Kidney (tissue), 13 donors: ENCODE measurements at regions not wholly inside any gene's neighbourhood (a gene's known extent, or its start where the extent isn't known, plus 50 kb on each side); places are given as distances from the start of the nearest gene placed in this dataset.

Experiments
- DNase-seq, 5 donors: peaks; one replicate each; pipeline ENCODE4 v3.0.0-alpha.2; 2013 to 2020
- FAIRE-seq: peaks from 2 replicates; lab custom pipeline; 2012; peaks lifted over from hg19 to GRCh38; lab: Jason Lieb, UNC
- H3K27ac ChIP-seq, 2 donors: one replicate each; pipeline ENCODE4 v1.7.0; 2013; ENCODE audit warnings: low read depth in 2 of 2, low read length in 2 of 2, inconsistent platforms in 1 of 2
- H3K27me3 ChIP-seq: one replicate; pipeline ENCODE4 v1.7.1; 2013; ENCODE audit warnings: low read length, inconsistent platforms; ENCODE audit not compliant: control insufficient read depth, insufficient read depth
- H3K36me3 ChIP-seq, 3 donors: one replicate each; pipeline versions ENCODE4 v1.7.0 to v1.7.1; 2013; ENCODE audit warnings: low read length in 3 of 3, control low read depth in 1 of 3, inconsistent platforms in 1 of 3; ENCODE audit not compliant: insufficient read depth in 3 of 3, control insufficient read depth in 2 of 3
- H3K4me1 ChIP-seq, 3 donors: one replicate each; pipeline versions ENCODE4 v1.7.0 to v1.7.1; 2013; ENCODE audit warnings: low read length in 3 of 3, inconsistent platforms in 1 of 3, low read depth in 1 of 3; ENCODE audit not compliant: control insufficient read depth in 2 of 3, insufficient read depth in 2 of 3
- H3K4me3 ChIP-seq, 3 donors: one replicate each; pipeline versions ENCODE4 v1.7.0 to v1.8.1; 2013; ENCODE audit warnings: low read length in 3 of 3, control low read depth in 1 of 3, inconsistent platforms in 1 of 3
- H3K9ac ChIP-seq, 3 donors: one replicate each; pipeline versions ENCODE4 v1.7.0 to v1.7.1; 2013; ENCODE audit warnings: low read length in 3 of 3, control low read depth in 1 of 3, inconsistent platforms in 1 of 3
- H3K9me3 ChIP-seq, 3 donors: one replicate each; pipeline versions ENCODE4 v1.7.0 to v1.7.1; 2013; ENCODE audit warnings: low read length in 3 of 3, control low read depth in 1 of 3, inconsistent platforms in 1 of 3; ENCODE audit not compliant: control insufficient read depth in 2 of 3, insufficient read depth in 1 of 3
- intact Hi-C: fragments of 100-400 bp; cut with DNase I; formaldehyde crosslinking; loops from one replicate; pipeline ENCODE4 v1.11.1; 2022
- TF ChIP-seq, protein P1 (sequence below): IDR thresholded peaks from 3 replicates; pipeline ENCODE4 v1.5.1; 2012; ENCODE audit warnings: mild to moderate bottlenecking, moderate library complexity, borderline replicate concordance; ENCODE audit not compliant: insufficient read depth; ENCODE audit errors: extremely low read depth
- donor health status: control.
- donor health status: control.
- donor health status: control.
- donor health status: control.
- donor health status: control.
- donor health status: DM: yes; HTN: yes; CAD: no.
- donor health status: Normal renal cell carcinoma (clear cell type).

DNA sequence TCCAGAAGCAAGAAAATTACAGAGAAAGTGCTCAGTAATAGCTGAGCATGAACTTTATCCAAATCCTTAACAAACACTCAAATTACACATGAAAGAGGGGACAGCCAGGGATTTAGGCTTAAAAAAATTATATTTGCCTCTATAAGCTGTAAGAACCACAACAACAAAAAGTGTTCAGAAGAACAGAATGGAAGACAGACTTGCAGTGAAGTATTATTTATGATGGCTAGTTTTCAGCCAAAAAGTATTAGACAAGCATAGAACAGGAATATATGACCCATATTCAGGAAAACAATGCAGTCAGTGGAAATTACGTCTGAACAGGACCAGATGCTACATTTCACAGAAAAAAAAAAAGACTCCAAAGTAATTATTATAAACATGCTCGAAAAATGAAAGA, 1246.3 kb downstream of the NCAM2 start:
- no peaks in the 10 kb centered on the region for H3K27me3 ChIP-seq
- no peaks in the 10 kb centered on the region for H3K9me3 ChIP-seq
- TF ChIP-seq, protein P1, sequence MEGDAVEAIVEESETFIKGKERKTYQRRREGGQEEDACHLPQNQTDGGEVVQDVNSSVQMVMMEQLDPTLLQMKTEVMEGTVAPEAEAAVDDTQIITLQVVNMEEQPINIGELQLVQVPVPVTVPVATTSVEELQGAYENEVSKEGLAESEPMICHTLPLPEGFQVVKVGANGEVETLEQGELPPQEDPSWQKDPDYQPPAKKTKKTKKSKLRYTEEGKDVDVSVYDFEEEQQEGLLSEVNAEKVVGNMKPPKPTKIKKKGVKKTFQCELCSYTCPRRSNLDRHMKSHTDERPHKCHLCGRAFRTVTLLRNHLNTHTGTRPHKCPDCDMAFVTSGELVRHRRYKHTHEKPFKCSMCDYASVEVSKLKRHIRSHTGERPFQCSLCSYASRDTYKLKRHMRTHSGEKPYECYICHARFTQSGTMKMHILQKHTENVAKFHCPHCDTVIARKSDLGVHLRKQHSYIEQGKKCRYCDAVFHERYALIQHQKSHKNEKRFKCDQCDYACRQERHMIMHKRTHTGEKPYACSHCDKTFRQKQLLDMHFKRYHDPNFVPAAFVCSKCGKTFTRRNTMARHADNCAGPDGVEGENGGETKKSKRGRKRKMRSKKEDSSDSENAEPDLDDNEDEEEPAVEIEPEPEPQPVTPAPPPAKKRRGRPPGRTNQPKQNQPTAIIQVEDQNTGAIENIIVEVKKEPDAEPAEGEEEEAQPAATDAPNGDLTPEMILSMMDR, result no peak
- no peaks in the 10 kb centered on the region for H3K36me3 ChIP-seq
- H3K4me1 ChIP-seq, result no peaks in the 10 kb centered on the region
- H3K27ac ChIP-seq, result no peak overlapping the region
- intact Hi-C loops, result no loop called here
- FAIRE-seq (no peak), DNase-seq (peak in 2 of 5 donors; percentile 1 to 15)
- H3K9ac ChIP-seq, result no peak overlapping the region
- H3K4me3 ChIP-seq, result no peak overlapping the region

DNA sequence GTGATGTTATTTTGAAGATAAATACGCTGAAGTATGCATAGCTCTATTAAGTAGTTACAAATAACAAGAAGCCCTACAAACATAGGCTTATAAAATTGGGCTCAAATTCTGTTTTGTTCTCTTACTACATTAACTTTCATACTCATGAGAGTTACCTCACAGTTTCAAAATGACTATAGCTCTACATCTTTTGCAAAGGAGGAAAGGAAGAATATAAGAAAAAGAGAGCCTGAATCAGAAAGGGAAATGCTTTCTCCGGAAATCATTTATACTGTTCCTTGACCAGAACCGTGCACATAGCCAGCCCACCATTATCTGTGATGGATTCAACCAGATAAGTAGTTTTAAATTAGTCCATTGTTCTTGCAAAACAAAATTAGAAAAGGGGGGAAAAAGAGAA, 1252.1 kb downstream of the NCAM2 start:
- H3K9ac ChIP-seq, result no peak overlapping the region
- intact Hi-C loops, result no loop called here
- DNase-seq (no peak), FAIRE-seq (no peak)
- no peaks in the 10 kb centered on the region for H3K36me3 ChIP-seq
- H3K27me3 ChIP-seq, result no peaks in the 10 kb centered on the region
- no peak overlapping the region for H3K27ac ChIP-seq
- TF ChIP-seq, protein P1, result no peak
- no peaks in the 10 kb centered on the region for H3K4me1 ChIP-seq
- H3K4me3 ChIP-seq, result no peak overlapping the region
- no peaks in the 10 kb centered on the region for H3K9me3 ChIP-seq

DNA sequence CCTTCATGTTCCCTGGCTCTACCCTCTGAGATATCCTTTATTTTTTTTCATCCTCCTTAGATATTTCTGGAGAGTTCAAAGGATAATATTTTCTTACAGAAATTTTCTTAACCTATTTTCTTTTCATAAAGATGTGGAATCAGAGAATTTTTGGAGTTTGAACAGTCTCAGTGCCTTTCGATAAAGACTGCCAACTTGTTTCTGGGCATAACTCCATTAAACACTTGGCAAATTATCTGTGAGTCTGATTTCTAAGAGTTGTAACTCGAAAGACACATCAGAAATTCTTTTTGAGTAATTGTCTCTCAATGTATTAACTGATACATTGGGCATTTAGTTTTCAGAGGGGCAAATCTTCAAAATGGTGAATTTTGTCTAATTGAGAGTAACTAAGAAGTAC, 1255.6 kb downstream of the NCAM2 start:
- no peaks in the 10 kb centered on the region for H3K4me1 ChIP-seq
- H3K27ac ChIP-seq, result no peak overlapping the region
- H3K36me3 ChIP-seq, result no peaks in the 10 kb centered on the region
- intact Hi-C loops, result no loop called here
- FAIRE-seq (no peak), DNase-seq (no peak)
- no peaks in the 10 kb centered on the region for H3K9me3 ChIP-seq
- no peak overlapping the region for H3K9ac ChIP-seq
- TF ChIP-seq, protein P1, result no peak
- H3K27me3 ChIP-seq, result no peaks in the 10 kb centered on the region
- H3K4me3 ChIP-seq, result no peak overlapping the region

DNA sequence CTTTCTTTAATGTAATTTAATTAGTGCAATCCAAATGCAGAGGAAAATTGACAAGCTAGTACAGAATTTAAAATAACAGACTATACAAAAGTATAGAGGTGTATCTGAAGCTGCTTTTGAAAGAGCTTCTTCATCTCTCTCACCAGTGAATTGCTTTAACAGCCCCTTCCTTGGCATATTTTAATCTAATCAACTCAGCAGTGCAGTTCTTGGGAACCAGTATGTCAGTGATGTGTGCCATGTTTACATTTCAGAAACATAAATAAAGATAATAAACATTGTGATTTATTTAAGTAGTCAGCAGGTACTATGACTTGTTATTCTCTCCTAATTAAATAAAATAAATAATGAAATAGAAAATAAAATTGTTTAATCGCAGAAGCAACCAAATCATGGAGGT, 1260.6 kb downstream of the NCAM2 start:
- Histone ChIP-seq H3K9me3 (peaks cover 0 to 3% (median 0%) of the 10 kb centered on the region in 3 donors), H3K4me3 (no peak overlapping the region), H3K36me3 (no peaks in the 10 kb centered on the region), H3K4me1 (no peaks in the 10 kb centered on the region), H3K9ac (no peak overlapping the region), H3K27ac (no peak overlapping the region), H3K27me3 (no peaks in the 10 kb centered on the region)
- FAIRE-seq (no peak), DNase-seq (no peak)
- intact Hi-C loops, result no loop called here
- TF ChIP-seq, protein P1, result no peak
